ENCODE measurements at regions not wholly inside any gene's neighbourhood (a gene's known extent, or its start where the extent isn't known, plus 50 kb on each side); places are given as distances from the start of the nearest gene placed in this dataset.

- Histone ChIP-seq H3K36me3 (ENCODE audit: control insufficient read depth in 2 of 2, insufficient read depth in 1 of 2, low read length in 2 of 2) (no peaks in the 10 kb centered on the region), H3K4me1 (ENCODE audit: control insufficient read depth, insufficient read depth, low read length) (no peaks in the 10 kb centered on the region), H3K9me3 (ENCODE audit: control insufficient read depth, insufficient read depth, low read depth, low read length) (no peaks in the 10 kb centered on the region), H3K4me3 (ENCODE audit: low read depth, low read length) (no peak overlapping the region), H3K27ac (ENCODE audit: extremely low read depth, low read depth, low read length) (no peak overlapping the region)
- CTCF ChIA-PET: no interaction called here
- POLR2A ChIA-PET: no interaction called here
- no peak for TF ChIP-seq ZNF302 (tag by site-specific recombination; IDR thresholded peaks at IDR 0.05; ENCODE audit: low read depth)
- TF ChIP-seq MEIS1 (CRISPR knock-in tag; IDR thresholded peaks at IDR 0.05; ENCODE audit: borderline replicate concordance): no peak
- no peak for TF ChIP-seq BCL11B (tag by site-specific recombination; IDR thresholded peaks at IDR 0.05; ENCODE audit: low read depth)
- TF ChIP-seq, protein P1, sequence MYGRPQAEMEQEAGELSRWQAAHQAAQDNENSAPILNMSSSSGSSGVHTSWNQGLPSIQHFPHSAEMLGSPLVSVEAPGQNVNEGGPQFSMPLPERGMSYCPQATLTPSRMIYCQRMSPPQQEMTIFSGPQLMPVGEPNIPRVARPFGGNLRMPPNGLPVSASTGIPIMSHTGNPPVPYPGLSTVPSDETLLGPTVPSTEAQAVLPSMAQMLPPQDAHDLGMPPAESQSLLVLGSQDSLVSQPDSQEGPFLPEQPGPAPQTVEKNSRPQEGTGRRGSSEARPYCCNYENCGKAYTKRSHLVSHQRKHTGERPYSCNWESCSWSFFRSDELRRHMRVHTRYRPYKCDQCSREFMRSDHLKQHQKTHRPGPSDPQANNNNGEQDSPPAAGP (tag by site-specific recombination; IDR thresholded peaks at IDR 0.05): no peak
- no peak for TF ChIP-seq ZNF704 (tag by site-specific recombination; IDR thresholded peaks at IDR 0.05)
- no peak for TF ChIP-seq ZFP41 (tag by site-specific recombination; IDR thresholded peaks at IDR 0.05; ENCODE audit: borderline replicate concordance)
- TF ChIP-seq SCRT2 (tag by site-specific recombination; IDR thresholded peaks at IDR 0.05): no peak
- TF ChIP-seq ZNF391 (tag by site-specific recombination; IDR thresholded peaks at IDR 0.05; ENCODE audit: borderline replicate concordance, low read depth): no peak
- no peak for TF ChIP-seq ZFP37 (tag by site-specific recombination; IDR thresholded peaks at IDR 0.05)
- TF ChIP-seq ZNF350 (tag by site-specific recombination; IDR thresholded peaks at IDR 0.05): no peak
Measured at GRCh38 chr13:50598338-50598737, 245.2 kb downstream of the DLEU7 start.

DNA sequence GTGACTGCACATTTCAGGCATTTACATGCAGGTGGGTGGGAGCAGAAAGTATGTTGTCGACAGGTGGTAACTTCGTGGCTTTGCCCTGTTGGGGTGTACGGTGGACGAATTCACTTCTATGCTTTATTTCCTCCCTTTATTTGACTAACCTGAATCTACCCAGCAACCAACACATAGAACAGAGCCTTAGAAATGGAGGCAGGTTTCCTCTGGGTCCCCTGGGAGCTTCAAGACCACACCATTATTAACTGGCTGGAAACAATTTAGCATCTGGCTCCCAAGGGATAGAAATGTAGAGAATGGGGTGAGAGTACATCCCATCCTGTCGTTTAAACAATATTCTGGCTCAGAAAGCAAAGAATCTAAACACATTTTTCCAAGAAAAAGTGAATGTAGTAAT is 244.4 kb downstream of the DLEU7 start:
- H3K36me3 ChIP-seq (ENCODE audit: control insufficient read depth in 2 of 2, insufficient read depth in 1 of 2, low read length in 2 of 2): no peaks in the 10 kb centered on the region
- H3K4me1 ChIP-seq (ENCODE audit: control insufficient read depth, insufficient read depth, low read length): no peaks in the 10 kb centered on the region
- ChIA-PET CTCF (interaction anchor here (0.6 kb wide), 1 partner anchor 47 kb away, joined by 5 read pairs; no protein-coding TSS in a partner anchor), POLR2A (no interaction called here)
- no peaks in the 10 kb centered on the region for H3K9me3 ChIP-seq (ENCODE audit: control insufficient read depth, insufficient read depth, low read depth, low read length)
- H3K4me3 ChIP-seq (ENCODE audit: low read depth, low read length): no peak overlapping the region
- TF ChIP-seq KLF9 (tag by site-specific recombination; IDR thresholded peaks at IDR 0.05; ENCODE audit: low read depth) (no peak), SCRT2 (tag by site-specific recombination; IDR thresholded peaks at IDR 0.05) (peak; percentile 24; the same call in 1 of the 2 replicates), ZNF221 (tag by site-specific recombination; IDR thresholded peaks at IDR 0.05; ENCODE audit: borderline replicate concordance) (no peak)
- H3K27ac ChIP-seq (ENCODE audit: extremely low read depth, low read depth, low read length): no peak overlapping the region

DNA sequence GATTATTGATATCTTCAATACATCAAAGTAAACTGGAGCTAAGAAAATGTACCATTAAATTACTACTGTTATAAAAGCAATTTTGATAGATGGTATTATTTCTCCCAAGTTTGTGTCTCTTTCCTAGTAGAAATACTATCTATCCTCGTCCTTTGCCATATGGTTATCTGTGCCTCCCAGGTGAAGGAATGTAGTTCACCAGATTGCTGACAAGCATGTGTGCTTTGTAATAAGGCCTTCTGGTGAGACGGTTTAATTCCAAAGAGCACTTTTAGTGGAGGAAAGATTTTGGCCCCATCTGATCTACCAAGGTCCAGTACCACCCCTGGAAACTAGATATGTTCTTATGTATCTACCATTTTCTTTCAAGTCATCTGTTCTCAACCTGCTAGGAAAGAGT is 243.6 kb downstream of the DLEU7 start:
- Histone ChIP-seq H3K9me3 (ENCODE audit: control insufficient read depth, insufficient read depth, low read depth, low read length) (no peaks in the 10 kb centered on the region), H3K27ac (ENCODE audit: extremely low read depth, low read depth, low read length) (no peak overlapping the region), H3K36me3 (ENCODE audit: control insufficient read depth in 2 of 2, insufficient read depth in 1 of 2, low read length in 2 of 2) (no peaks in the 10 kb centered on the region), H3K4me3 (ENCODE audit: low read depth, low read length) (no peak overlapping the region), H3K4me1 (ENCODE audit: control insufficient read depth, insufficient read depth, low read length) (no peaks in the 10 kb centered on the region)
- POLR2A ChIA-PET: no interaction called here
- CTCF ChIA-PET: no interaction called here
- TF ChIP-seq ZNF704 (tag by site-specific recombination; IDR thresholded peaks at IDR 0.05) (no peak), FEZF1 (tag by site-specific recombination; IDR thresholded peaks at IDR 0.05) (no peak), ZNF37A (tag by site-specific recombination; IDR thresholded peaks at IDR 0.05) (no peak)

DNA sequence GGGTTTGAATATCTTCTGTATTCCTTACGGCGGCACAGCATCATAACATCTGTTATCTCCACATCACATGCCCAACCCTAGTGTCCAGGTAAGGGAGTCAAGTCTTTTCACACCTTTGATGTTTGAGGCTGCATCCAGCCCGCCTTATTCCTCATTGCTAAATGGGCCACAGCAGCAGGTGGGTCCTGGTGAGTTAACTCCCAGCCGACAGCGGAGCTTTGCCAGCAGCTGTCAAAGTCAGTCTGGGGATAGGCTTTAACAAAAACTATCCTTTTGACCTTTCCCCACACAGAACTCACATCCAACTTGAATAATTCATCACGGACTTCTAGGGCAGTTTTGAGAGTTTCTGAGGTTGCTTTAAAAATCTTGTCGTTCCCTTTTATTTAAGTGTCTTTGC is 235.1 kb downstream of the DLEU7 start:
- Histone ChIP-seq H3K27ac (ENCODE audit: extremely low read depth, low read depth, low read length) (no peak overlapping the region), H3K4me1 (ENCODE audit: control insufficient read depth, insufficient read depth, low read length) (no peaks in the 10 kb centered on the region), H3K36me3 (ENCODE audit: control insufficient read depth in 2 of 2, insufficient read depth in 1 of 2, low read length in 2 of 2) (no peaks in the 10 kb centered on the region), H3K9me3 (ENCODE audit: control insufficient read depth, insufficient read depth, low read depth, low read length) (no peaks in the 10 kb centered on the region), H3K4me3 (ENCODE audit: low read depth, low read length) (no peak overlapping the region)
- ChIA-PET CTCF (no interaction called here), POLR2A (no interaction called here)
- TF ChIP-seq, protein P2, sequence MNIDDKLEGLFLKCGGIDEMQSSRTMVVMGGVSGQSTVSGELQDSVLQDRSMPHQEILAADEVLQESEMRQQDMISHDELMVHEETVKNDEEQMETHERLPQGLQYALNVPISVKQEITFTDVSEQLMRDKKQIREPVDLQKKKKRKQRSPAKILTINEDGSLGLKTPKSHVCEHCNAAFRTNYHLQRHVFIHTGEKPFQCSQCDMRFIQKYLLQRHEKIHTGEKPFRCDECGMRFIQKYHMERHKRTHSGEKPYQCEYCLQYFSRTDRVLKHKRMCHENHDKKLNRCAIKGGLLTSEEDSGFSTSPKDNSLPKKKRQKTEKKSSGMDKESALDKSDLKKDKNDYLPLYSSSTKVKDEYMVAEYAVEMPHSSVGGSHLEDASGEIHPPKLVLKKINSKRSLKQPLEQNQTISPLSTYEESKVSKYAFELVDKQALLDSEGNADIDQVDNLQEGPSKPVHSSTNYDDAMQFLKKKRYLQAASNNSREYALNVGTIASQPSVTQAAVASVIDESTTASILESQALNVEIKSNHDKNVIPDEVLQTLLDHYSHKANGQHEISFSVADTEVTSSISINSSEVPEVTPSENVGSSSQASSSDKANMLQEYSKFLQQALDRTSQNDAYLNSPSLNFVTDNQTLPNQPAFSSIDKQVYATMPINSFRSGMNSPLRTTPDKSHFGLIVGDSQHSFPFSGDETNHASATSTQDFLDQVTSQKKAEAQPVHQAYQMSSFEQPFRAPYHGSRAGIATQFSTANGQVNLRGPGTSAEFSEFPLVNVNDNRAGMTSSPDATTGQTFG (tag by site-specific recombination; IDR thresholded peaks at IDR 0.05; ENCODE audit: borderline replicate concordance): no peak
- TF ChIP-seq GLIS1 (tag by site-specific recombination; IDR thresholded peaks at IDR 0.05): no peak
- TF ChIP-seq ZNF146 (tag by site-specific recombination; IDR thresholded peaks at IDR 0.05): no peak
- no peak for TF ChIP-seq ZSCAN18 (tag by site-specific recombination; IDR thresholded peaks at IDR 0.05)
- TF ChIP-seq, protein P3, sequence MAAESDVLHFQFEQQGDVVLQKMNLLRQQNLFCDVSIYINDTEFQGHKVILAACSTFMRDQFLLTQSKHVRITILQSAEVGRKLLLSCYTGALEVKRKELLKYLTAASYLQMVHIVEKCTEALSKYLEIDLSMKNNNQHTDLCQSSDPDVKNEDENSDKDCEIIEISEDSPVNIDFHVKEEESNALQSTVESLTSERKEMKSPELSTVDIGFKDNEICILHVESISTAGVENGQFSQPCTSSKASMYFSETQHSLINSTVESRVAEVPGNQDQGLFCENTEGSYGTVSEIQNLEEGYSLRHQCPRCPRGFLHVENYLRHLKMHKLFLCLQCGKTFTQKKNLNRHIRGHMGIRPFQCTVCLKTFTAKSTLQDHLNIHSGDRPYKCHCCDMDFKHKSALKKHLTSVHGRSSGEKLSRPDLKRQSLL (tag by site-specific recombination; IDR thresholded peaks at IDR 0.05): no peak
- no peak for TF ChIP-seq ZNF2 (tag by site-specific recombination; IDR thresholded peaks at IDR 0.05)
- no peak for TF ChIP-seq WT1 (tag by site-specific recombination; IDR thresholded peaks at IDR 0.05)

Data from HEK293 (cell line).